ENCODE measurements at regions not wholly inside any gene's neighbourhood (a gene's known extent, or its start where the extent isn't known, plus 50 kb on each side); places are given as distances from the start of the nearest gene placed in this dataset.

- TF ChIP-seq RAD21 (IDR thresholded peaks at IDR 0.05; ENCODE audit: low read depth) (no peak), REST (IDR thresholded peaks at IDR 0.05; ENCODE audit: low read depth) (no peak), TAF1 (IDR thresholded peaks at IDR 0.05; ENCODE audit: low read depth) (no peak), FOXM1 (IDR thresholded peaks at IDR 0.05; ENCODE audit: borderline replicate concordance, low read depth) (no peak), ZBTB7A (IDR thresholded peaks at IDR 0.05; ENCODE audit: low read depth) (no peak), USF1 (IDR thresholded peaks at IDR 0.05) (no peak), MAX (IDR thresholded peaks at IDR 0.05) (no peak), EGR1 (IDR thresholded peaks at IDR 0.05) (no peak), NFIC (IDR thresholded peaks at IDR 0.05) (no peak), YY1 (IDR thresholded peaks at IDR 0.05; ENCODE audit: low read depth) (no peak), TEAD4 (IDR thresholded peaks at IDR 0.05) (no peak)
These were observed 244.0 kb downstream of the PLPP3 start for GRCh38 chr1:56335394-56335793.
